ENCODE measurements at regions not wholly inside any gene's neighbourhood (a gene's known extent, or its start where the extent isn't known, plus 50 kb on each side); places are given as distances from the start of the nearest gene placed in this dataset.

- Histone ChIP-seq H3K9me2 (replicated peaks; ENCODE audit: control insufficient read depth, low read length) (no peaks in the 10 kb centered on the region), H3K4me1 (ENCODE audit: control insufficient read depth, low read length) (peaks cover 24% of the 10 kb centered on the region), H3K79me2 (ENCODE audit: control insufficient read depth, low read length) (no peaks in the 10 kb centered on the region), H3K4me3 (ENCODE audit: low read length) (peak overlapping the region; percentile 37), H4K20me1 (ENCODE audit: control insufficient read depth, insufficient read depth, low read depth, low read length) (no peaks in the 10 kb centered on the region), H3K27me3 (ENCODE audit: control insufficient read depth, low read length) (no peaks in the 10 kb centered on the region), H3F3A (ENCODE audit: control insufficient read depth, insufficient read depth) (peaks cover 8% of the 10 kb centered on the region), H3K36me3 (ENCODE audit: control insufficient read depth, low read length) (no peaks in the 10 kb centered on the region), H3K27ac (ENCODE audit: low read depth, low read length) (peak overlapping the region; percentile 27; the same call in 1 of the 2 replicates), H3K9me3 (ENCODE audit: control insufficient read depth, insufficient read depth, low read length) (no peaks in the 10 kb centered on the region), H3K4me2 (ENCODE audit: low read length) (peak overlapping the region; percentile 47)
- TF ChIP-seq CTCF (IDR thresholded peaks at IDR 0.05; ENCODE audit: low read depth, low read length, poor library complexity, severe bottlenecking): no peak
- TF ChIP-seq EZH2phosphoT487 (IDR thresholded peaks at IDR 0.05; ENCODE audit: borderline replicate concordance, low read length): no peak
These were observed 192.0 kb downstream of the PIK3R1 start for GRCh38 chr5:68407311-68408239.

GRCh38 chr5:68408345-68408871, 192.9 kb downstream of the PIK3R1 start:
- no peaks in the 10 kb centered on the region for H3K9me3 ChIP-seq (ENCODE audit: control insufficient read depth, insufficient read depth, low read length)
- no peak for TF ChIP-seq EZH2phosphoT487 (IDR thresholded peaks at IDR 0.05; ENCODE audit: borderline replicate concordance, low read length)
- no peak for TF ChIP-seq CTCF (IDR thresholded peaks at IDR 0.05; ENCODE audit: low read depth, low read length, poor library complexity, severe bottlenecking)

GRCh38 chr5:68409259-68409658, 193.7 kb downstream of the PIK3R1 start:
- Histone ChIP-seq H3K27ac (ENCODE audit: low read depth, low read length) (no peak overlapping the region), H3K36me3 (ENCODE audit: control insufficient read depth, low read length) (no peaks in the 10 kb centered on the region), H3K9me3 (ENCODE audit: control insufficient read depth, insufficient read depth, low read length) (no peaks in the 10 kb centered on the region), H3K79me2 (ENCODE audit: control insufficient read depth, low read length) (no peaks in the 10 kb centered on the region), H3K4me2 (ENCODE audit: low read length) (no peak overlapping the region), H3K4me1 (ENCODE audit: control insufficient read depth, low read length) (peaks cover 24% of the 10 kb centered on the region), H3K4me3 (ENCODE audit: low read length) (no peak overlapping the region), H3K27me3 (ENCODE audit: control insufficient read depth, low read length) (no peaks in the 10 kb centered on the region), H3F3A (ENCODE audit: control insufficient read depth, insufficient read depth) (peaks cover 8% of the 10 kb centered on the region), H4K20me1 (ENCODE audit: control insufficient read depth, insufficient read depth, low read depth, low read length) (no peaks in the 10 kb centered on the region), H3K9me2 (replicated peaks; ENCODE audit: control insufficient read depth, low read length) (no peaks in the 10 kb centered on the region)
- TF ChIP-seq EZH2phosphoT487 (IDR thresholded peaks at IDR 0.05; ENCODE audit: borderline replicate concordance, low read length): no peak
- TF ChIP-seq CTCF (IDR thresholded peaks at IDR 0.05; ENCODE audit: low read depth, low read length, poor library complexity, severe bottlenecking): no peak

More at GRCh38 chr5:68408345-68408871, 192.9 kb downstream of the PIK3R1 start:
- Histone ChIP-seq H3K27ac (ENCODE audit: low read depth, low read length) (no peak overlapping the region), H3K4me1 (ENCODE audit: control insufficient read depth, low read length) (peaks cover 24% of the 10 kb centered on the region), H3K4me2 (ENCODE audit: low read length) (no peak overlapping the region), H3K4me3 (ENCODE audit: low read length) (no peak overlapping the region), H3K36me3 (ENCODE audit: control insufficient read depth, low read length) (no peaks in the 10 kb centered on the region), H3K9me2 (replicated peaks; ENCODE audit: control insufficient read depth, low read length) (no peaks in the 10 kb centered on the region), H3F3A (ENCODE audit: control insufficient read depth, insufficient read depth) (peaks cover 8% of the 10 kb centered on the region), H3K27me3 (ENCODE audit: control insufficient read depth, low read length) (no peaks in the 10 kb centered on the region), H4K20me1 (ENCODE audit: control insufficient read depth, insufficient read depth, low read depth, low read length) (no peaks in the 10 kb centered on the region), H3K79me2 (ENCODE audit: control insufficient read depth, low read length) (no peaks in the 10 kb centered on the region)

All from DOHH2 (cell line).